Fibroblast of mammary gland (primary cell): ENCODE measurements at regions not wholly inside any gene's neighbourhood (a gene's known extent, or its start where the extent isn't known, plus 50 kb on each side); places are given as distances from the start of the nearest gene placed in this dataset.

ENCODE experiments used
- DNase-seq: peaks from one replicate; pipeline ENCODE4 v3.0.0-alpha.2; 2010; ENCODE audit warnings: low read depth
- H3K4me3 ChIP-seq: 2 replicates; pipeline ENCODE4 v1.5.1; 2011; ENCODE audit warnings: low read depth, mild to moderate bottlenecking, low read length, moderate library complexity; ENCODE audit not compliant: control insufficient read depth
- CTCF ChIP-seq: conservative IDR thresholded peaks from 2 replicates; pipeline ENCODE4 v1.5.1; 2011; ENCODE audit warnings: low read depth, low read length, inconsistent platforms; ENCODE audit not compliant: control insufficient read depth, insufficient read depth

DNA sequence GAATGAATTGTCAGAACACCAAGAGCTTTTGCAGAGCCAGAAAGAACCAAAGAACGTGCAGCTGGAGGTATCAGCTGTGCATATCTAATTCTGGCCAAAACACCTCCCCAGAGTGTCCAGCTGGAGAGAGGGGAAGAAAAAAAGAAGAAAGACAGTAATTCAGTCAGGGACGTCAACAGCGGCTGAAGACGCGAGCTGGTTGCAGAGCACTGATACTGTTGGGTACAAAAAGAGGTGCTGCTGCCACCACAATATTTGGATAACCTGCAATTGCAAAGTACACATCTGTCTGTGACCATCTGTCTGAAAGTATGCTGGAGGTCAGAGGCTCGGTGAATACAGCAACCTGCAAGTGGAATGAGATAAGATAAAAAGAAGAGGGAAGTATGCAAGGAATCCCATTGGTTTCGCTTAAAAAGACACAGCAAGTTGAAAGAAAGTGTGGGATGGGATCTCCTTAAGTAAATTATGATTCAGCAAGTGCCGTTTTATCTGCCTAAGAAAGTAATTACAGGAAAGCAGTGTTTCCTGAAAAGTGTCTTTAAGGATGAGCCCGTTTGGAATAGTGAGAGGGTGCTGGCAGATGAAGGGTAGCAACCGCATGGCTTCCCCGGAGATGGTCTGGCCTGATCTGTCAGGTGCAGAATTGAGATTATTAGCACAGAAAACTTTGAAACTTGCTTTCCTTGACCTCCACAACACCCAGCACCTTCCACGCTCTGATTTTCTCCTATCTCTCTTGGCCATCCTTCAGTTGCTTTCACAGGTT is 189.9 kb upstream of the PRDM1 start:
- no peak for TF ChIP-seq CTCF
- DNase-seq, result no peak
- no peak overlapping the region for H3K4me3 ChIP-seq

GRCh38 chr6:105894556-105894955 is 191.6 kb upstream of the PRDM1 start:
- H3K4me3 ChIP-seq, result no peak overlapping the region
- TF ChIP-seq CTCF, result no peak
- DNase-seq, result peak; percentile 69

- no peak overlapping the region for H3K4me3 ChIP-seq
- no peak for TF ChIP-seq CTCF
- DNase-seq, result no peak
Observed at GRCh38 chr6:105893741-105894140, 192.4 kb upstream of the PRDM1 start.

DNA sequence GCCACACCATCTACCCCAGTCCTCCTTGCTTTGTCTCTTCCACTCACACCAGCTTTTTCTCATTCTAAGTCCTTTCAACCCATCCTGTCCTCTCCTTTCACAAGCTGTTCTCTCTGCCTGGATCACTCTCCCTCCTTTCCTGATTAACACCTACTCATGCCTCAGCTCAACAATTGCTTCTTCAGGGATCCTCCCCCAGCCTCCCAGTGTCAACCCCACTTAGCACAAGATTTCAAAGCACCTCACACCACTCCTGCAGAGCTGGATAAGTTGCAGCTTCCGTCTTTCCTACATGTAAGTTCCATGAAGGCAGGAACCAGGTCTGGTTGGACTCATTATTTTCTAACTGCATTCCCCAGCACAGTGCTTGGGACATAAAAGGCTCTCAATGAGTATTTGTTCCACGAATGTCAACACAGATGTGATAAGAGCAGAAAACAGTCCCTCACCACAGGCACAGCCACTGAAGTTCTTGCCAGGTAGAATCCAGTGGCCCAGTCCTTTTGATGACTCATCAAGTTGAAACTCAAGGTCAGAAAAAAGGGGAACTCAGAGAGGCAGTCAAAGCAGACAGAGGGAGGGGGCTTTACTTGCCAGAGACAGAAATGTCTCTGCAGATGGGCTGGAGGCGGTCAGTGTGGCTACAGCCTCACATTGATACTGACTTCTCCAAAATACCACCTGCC is 193.4 kb upstream of the PRDM1 start:
- no peak overlapping the region for H3K4me3 ChIP-seq
- DNase-seq, result no peak
- no peak for TF ChIP-seq CTCF

- no peak for TF ChIP-seq CTCF
- no peak for DNase-seq
Observed at GRCh38 chr6:105890521-105891244, 195.5 kb upstream of the PRDM1 start.

GRCh38 chr6:105889902-105890301 is 196.2 kb upstream of the PRDM1 start:
- H3K4me3 ChIP-seq, result no peak overlapping the region
- no peak for TF ChIP-seq CTCF
- DNase-seq, result no peak

More at GRCh38 chr6:105890521-105891244, 195.5 kb upstream of the PRDM1 start:
- no peak overlapping the region for H3K4me3 ChIP-seq
